GM18511 (cell line): ENCODE measurements at regions not wholly inside any gene's neighbourhood (a gene's known extent, or its start where the extent isn't known, plus 50 kb on each side); places are given as distances from the start of the nearest gene placed in this dataset.

Experiments
- ATAC-seq: cut with Tn5 transposase; IDR thresholded peaks from one replicate; pipeline ENCODE4 v1.9.1; 2021; ENCODE audit warnings: mild to moderate bottlenecking, moderate library complexity; ENCODE audit not compliant: unreplicated experiment

- ATAC-seq, result no peak
These were observed 218.2 kb downstream of the BMP7 start for GRCh38 chr20:57048027-57048869.

GRCh38 chr20:57049296-57049695 lies 217.1 kb downstream of the BMP7 start:
- ATAC-seq, result no peak

DNA sequence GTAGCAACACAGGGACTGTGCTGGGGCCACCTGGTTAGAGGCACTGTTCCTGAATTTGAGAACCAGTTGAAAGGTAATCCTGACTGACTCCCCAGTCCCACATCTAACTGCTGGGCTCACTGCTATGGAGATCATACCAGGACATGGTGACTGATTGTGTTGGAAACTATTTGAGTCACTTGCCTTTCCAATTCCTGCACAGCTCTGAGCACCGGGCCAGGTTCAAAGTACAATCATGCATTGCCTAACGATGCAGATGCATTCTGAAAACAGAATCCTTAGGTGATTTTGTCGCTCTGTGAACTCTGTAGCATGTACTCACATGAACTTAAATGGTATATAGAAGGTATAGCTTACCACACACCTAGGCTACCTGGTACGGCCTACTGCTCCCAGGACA lies 215.3 kb downstream of the BMP7 start:
- no peak for ATAC-seq

- ATAC-seq, result no peak
These were observed 213.4 kb downstream of the BMP7 start for GRCh38 chr20:57053067-57053466.

DNA sequence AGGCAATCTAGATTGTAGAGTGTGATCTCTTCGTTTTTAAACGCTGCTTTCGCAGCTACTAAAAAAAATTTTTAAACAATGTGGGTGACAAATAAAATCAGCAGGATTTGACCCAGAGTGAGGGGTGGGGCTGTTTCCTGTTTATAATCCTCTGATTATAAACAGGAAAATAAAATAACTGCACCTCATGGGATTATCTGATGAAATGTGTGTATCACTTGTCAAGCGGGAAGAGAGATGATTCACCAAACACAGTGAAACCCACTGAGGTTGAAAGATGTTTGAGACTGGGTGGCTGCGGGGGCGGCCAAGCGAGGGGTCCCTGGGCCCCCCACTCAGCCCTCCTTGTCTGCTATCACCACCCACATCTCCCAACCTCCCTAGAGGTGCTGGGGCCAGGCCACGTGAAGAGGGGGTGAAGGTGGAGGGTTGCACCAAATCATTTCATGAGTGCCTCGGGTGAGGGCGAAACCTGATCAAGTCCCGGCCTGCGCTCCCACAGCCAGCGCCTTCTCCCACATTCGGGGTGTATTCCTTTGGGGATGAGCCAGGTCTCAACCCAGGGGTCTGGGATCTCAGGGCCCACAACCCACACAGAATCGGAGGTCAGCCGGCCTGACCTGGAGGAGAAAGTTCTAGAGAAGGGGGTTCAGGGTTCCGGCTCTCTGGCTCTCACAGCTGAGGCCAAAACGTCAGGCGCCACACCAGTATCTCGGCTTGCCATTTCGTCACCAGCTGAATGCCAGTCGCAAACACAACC lies 212.5 kb downstream of the BMP7 start:
- ATAC-seq, result no peak

- peak; percentile 80 for ATAC-seq
These were observed 211.1 kb downstream of the BMP7 start for GRCh38 chr20:57055345-57055744.

DNA sequence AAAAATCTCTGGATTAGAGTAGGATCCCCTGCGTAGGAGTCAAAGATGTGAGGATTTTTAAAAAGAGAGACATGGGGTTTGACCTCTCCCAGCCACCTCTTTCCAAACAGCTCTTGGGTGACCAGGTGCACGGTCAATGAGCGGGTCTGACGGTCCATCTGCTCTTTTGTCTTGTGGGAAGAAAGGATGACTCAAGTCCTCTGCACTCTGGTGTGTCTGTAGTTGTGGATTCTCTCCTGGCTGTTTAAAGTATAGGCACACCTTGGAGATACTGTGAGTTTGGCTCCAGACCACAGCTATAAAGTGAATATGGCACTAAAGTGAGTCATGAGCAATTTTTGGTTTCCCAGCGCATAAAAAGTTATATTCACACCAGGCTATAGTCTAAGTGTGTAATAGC lies 209.8 kb downstream of the BMP7 start:
- no peak for ATAC-seq

GRCh38 chr20:57059055-57059596 lies 207.3 kb downstream of the BMP7 start:
- no peak for ATAC-seq

- no peak for ATAC-seq
These were observed 205.9 kb downstream of the BMP7 start for GRCh38 chr20:57060407-57061050.

GRCh38 chr20:57061051-57061900 lies 205.2 kb downstream of the BMP7 start:
- ATAC-seq, result no peak

DNA sequence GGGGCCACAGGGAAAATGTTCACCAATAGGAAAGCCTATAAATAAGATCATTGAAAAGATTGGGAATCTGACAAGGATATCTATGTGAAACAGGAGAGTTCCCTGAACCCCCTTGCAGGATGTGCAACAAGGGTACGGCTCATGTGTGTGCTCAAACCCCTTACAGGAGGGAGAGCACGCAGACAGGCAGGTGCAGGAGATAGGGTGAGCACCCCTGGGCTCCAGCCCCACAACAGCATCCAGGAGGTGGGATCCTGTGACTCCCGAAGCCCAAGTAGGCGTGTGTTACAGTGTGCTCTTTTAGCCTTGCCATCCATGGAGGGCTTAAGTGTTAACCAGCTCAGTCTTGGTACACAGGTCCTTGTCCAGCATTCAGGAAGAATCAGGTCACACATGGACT lies 204.2 kb downstream of the BMP7 start:
- no peak for ATAC-seq

DNA sequence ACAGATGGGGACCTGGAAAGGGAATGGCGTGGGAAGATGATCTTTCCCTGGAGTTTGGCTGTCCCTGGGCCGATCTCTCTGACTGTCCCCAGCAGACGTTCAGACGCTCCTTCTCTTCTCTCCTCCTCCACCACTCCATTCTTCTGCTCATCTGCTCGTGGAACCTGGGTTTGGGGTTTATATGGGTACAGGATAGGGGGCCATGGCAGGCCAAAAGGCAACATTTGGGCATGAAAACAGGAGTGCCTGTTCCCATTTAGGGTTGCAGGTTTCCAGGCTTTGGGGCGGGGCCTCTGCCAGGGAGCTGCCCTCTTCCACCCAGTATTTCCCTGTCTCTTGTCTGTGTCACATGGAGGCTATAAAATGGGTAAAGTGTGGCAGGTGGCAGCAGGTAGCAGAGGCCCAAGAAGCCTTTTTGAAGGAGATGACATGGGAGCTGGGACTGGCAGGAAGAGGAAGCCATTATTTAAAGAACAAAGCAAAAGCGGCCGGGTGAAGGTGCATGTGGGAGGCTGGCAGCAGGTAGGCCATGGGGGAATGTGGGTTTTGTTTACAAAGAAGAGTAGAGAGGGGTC lies 203.7 kb downstream of the BMP7 start:
- ATAC-seq, result no peak

DNA sequence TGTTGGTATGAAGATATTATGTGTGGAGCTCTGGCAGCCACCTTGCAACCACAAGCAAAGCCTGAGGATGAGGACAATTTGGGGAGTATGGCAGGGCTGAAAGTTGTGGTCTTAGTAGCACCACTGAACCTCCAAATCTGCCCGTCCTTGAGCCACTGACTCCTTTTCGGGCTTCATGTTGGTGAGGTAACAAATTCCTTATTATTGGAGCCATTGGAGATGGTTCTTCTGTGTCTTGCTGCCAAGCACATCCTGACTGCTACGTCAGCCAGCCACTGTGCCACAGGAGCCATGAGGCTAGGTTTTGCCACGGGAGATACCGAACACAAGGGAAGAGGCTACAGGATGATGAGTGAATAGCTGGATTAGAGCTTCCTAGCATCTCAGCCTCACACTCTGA lies 201.6 kb downstream of the BMP7 start:
- ATAC-seq, result no peak

GRCh38 chr20:57065646-57066045 lies 200.8 kb downstream of the BMP7 start:
- no peak for ATAC-seq

DNA sequence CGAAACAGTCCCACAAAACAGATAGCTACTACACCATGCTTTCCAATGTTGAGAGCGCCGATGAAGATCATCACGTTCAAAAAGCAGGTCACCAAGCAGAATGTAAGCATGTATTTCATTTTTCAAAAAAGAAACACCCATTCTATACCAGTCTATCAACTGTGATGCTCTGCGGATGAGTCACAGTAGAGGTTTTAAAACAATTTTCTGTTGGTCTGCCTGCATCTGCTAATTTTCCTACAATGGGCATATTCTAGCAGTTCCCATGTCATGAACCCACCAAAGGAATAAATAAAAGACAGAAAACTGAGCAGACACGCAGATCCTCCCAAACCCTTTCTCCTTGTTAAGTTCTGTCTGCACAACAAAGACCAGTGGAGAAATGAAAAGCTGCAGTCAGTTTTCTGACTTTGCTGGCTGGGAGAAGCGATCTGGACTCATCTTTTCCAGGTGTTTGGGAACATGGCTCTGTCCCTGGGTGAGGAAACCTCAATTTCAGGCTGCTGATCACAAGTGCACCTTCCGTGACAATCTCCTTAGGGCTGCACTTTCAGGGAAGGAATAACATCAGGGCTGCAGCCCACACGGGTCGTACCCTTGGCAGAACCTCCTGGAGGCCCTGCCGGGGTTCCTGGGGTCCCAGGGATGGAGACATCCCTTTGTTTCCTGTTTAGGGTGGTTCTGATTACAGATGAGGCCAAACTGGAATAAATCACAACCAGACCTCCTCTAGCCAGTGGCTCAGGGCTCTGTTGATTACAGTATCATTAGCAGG lies 200.1 kb downstream of the BMP7 start:
- ATAC-seq, result no peak

DNA sequence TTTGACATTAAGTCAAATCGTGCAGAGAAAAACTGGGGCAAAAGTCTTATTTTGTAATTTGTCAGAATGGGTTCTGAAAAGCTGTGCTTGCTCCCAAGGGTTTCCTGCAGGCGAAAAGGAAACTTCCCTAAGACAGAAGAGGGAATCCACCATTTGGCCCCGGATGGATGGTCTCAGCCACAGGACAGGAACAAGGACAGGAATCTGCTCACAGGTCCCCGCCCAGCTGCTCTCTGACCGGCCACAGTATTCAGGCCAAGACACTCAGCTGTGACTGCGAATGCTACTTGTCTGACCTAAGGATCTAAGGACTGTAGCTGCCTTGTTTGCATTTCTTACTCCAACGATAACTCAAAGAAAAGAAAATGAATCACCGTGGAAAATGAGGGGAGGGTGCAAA lies 197.0 kb downstream of the BMP7 start:
- no peak for ATAC-seq

- no peak for ATAC-seq
These were observed 196.1 kb downstream of the BMP7 start for GRCh38 chr20:57070296-57070695.

DNA sequence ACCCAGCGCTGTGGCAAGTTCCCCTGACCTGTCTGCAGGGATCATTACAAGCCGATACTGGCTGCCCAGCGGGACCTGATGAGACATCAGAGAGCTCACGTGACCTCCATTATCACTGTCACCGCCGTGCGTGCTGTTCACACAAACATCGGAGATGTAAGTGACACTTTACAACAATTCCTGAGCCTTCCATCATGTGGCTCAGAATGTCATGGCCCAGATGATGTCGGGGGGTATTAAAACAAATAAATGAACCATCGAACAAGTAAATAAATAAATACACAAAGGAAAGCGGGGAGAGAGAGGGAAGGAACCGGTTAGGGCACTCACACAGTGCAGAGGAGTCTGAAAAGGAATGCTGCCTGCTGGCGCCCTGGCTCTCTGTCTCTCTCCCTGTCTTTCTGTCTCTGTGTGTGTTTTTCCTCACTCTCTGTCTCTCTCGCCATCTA lies 195.1 kb downstream of the BMP7 start:
- ATAC-seq, result no peak

GRCh38 chr20:57071954-57072583 lies 194.4 kb downstream of the BMP7 start:
- ATAC-seq, result no peak
